ENCODE measurements at regions not wholly inside any gene's neighbourhood (a gene's known extent, or its start where the extent isn't known, plus 50 kb on each side); places are given as distances from the start of the nearest gene placed in this dataset.

DNA sequence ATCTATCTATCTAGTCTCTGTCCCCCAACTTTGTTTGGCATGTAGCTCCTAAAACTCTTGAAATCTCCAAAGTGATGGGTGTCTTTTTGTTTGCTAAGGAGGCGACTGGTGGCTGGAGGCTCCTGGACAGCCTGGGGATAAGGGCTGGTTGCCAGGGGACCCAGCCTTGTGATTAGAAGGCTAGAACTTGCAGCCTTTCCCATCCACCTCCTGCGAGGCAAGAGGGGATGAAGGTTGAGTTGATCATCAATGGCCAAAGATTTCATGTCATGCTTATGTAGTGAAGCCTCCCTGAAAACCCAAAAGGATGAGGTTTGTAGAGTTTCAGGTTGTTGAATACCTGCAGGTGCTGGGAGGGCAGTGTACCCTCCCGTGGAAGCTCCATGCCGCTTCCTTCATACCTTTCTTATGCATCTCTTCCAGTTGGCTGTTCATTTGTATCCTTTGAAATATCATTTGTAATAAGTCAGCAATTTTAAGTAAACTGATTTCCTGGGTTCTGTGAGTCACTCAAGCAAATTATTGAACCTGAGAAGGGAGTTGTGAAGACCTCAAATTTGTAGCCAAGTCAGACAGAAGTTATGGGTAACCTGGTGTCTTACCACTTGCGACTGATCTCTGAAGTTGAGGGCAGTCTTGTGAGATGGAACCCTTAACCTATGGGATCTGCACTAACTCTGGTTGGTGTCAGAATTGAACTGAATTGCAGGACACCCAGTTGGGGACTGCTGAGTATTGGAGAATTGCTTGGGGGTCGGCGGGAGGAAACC is 202.4 kb downstream of the SEC14L1 start:
- no peak for DNase-seq

DNA sequence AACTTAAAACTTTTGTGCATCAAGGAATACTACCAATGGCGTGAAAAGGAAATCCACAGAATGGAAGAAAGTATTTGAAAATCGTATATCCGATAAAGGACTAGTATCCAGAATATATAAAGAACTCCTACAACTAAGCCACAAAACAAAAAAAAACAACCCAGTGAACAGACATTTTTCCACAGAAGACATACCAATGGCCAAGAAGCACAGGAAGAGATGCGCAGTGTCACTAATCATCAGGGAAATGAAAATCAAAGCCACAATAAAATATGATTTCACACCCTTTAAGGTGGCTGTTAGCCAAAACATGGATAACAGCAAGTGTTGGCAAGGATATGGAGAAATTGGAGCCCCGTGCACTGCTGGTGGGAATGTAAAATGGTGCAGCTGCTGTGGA is 203.3 kb downstream of the SEC14L1 start:
- DNase-seq: no peak

DNA sequence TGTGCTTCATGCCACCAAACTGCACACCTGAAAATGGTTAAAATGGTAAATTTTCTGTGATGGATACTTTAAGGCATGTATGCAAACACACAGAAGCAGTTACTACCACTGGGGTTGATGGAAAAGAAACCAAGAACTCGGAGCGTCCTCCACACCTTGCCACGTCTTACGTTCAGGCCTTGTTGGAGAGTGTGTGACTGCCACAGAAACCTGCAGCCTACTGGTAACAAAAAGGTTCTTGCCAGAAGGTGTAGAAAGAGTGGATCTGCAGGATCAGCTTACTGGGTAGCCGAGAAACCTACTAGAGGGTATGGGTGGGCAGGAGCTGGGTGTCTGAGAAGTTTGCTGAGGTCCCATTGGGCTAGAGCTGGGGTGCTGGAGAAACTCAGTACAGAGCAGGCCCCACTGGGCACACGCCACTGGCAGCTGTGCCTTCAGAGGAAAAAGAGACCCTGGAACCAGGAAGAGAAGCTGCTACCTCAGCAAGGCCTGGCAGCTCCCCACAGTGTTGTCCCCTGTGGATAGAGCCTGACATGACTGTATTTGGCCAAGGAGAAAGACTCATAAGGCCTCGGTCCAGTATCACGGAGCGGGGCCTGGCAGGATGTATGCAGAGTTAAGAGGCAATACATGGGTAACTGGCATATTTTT is 204.6 kb downstream of the SEC14L1 start:
- no peak for DNase-seq

DNA sequence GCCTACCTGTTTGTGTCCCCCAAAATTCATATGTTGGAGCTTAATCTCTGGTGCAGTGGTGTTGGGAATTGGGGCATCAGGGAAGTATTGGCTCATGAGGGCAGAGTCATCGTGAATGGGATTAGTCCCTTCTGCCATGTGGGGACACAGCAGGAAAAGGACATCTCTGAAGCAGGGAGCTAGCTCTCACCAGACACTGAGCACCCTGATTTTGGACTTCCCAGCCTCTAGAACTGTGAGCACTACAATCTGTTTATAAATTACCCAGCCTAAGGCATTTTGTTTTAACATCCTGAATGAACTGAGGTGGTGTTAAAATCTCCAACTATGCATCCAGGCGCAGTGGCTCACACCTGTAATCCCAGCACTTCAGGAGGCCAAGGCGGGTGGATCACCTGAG is 206.0 kb downstream of the SEC14L1 start:
- no peak for DNase-seq

DNA sequence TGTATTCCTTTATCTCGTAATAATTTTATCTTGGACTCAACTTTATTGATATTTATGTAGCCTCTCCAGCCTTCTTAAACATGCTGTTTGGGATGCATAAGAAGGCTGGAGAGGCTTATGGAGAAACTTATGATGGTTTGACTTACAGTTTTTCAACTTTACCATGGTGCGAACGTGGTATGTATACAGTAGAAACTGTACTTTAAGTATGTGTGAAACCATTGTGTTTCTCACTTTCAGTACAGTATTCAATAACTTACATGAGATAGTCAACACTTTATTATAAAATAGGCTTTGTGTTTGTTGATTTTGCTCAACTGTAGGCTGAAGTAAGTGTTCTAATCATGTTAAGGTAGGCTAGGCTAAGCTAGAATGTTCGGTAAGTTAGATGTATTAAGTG is 206.8 kb downstream of the SEC14L1 start:
- no peak for DNase-seq

DNA sequence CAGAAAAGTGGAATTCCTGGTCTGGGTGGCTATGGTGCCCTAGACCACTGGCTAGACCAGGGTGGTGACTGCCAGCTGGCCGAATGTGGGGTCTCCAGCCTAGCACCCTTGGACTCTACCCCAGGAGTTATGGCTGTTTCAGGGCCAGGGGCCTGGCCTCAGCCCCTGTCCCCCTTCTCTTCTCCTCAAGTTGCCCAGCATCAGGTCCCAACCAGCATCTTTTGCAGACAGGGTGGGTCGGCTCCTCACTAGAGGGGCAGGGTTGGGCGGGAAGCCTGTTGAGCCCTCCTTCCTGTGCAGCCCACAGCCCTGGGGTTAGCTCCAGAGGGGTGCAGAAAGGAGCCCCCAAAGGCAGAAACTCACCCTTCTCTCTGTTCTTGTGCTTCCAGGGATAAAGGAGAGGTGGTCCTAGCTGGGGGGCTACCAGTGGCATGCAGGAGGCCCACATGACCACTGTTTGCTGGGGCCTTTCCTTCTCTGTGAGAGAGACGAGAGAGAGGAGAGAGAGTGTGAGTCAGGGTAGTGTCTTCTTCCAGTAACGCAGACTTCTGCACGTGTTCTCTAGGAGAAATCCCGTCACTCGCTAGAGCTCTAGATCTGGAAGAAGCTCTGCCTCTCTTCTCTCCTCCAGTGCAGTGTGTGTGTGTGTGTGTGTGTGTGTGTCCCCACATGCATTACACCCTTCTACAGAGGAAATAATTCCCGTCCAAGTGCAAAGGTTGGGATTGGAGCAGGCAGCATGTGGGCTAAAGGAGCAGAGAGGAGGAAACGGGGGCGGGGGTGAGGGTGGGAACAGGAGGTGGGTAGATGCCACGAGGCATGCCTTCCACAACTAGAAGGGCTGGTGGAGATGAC is 209.4 kb downstream of the SEC14L1 start:
- peak; percentile 84 for DNase-seq

DNA sequence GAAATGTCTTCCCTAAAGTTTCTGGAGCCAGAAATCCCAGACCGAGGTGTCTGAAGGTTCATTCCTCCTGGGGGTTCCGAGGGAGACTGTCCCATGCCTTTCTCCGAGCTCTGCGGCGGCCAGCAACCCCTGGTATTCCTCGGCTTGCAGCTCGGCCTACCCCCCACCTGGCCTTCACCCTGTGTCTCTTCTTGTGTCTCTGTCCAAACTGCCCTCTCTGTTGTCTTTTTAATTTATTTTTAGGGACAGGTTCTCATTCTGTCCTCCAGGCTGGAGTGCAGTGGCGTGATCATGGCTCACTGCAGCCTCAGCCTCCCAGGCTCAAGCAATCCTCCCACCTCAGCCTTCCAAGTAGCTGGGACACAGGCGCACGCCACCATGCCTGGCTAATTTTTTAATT is 211.7 kb downstream of the SEC14L1 start:
- DNase-seq: no peak

DNA sequence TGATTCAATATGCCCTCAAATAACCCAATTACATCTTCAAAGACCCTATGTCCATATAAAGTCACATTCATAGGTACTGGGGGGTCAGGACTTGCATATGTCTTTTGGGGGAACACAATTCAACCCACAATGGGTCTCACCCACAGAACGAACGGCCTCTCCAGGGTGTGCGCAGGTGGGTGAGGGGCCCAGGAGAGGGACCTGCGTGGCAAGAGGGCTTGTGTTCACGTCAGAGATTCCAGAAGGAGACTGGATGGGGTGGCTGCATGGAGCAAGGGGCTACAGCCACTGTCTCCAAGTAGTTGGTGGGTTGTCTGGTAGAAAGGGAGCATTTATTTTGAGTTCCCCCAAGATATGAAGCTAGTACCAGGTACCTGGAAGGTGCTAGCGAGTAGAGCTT is 212.2 kb downstream of the SEC14L1 start:
- DNase-seq: no peak

DNA sequence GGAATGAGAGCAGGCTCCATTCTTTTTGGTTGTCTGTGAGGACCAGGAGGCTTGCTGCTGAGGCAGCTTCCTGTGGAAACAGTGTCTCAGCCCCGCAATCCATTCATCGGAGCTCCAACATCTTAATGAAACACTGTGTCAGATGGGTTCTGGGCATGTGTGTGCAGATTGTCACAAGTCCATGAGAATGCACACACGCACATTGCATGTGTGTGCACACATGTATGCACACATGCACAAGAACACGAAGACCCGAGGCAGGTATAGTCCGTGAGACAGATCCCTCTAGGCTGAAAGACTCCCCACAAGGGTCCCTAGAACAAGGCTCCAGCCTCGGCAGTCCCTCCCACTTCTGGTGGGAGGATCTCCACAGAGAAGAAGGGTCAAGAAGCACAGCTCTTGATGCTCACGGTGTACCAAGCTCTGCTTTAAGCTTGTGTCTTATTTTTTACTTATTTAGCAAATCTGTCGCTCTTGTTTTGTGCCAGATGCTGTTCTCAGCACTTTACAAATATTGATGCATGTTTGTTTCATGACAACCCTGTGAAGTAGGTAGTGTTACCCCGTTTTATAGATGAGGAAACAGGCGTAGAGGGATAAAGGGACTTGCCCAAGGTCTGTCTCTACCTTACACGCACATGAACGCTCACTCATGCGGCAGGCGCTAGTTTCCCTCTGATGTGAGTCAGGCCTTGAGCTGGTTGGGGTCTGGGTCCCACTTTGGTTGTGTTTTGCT is 213.1 kb downstream of the SEC14L1 start:
- no peak for DNase-seq

DNA sequence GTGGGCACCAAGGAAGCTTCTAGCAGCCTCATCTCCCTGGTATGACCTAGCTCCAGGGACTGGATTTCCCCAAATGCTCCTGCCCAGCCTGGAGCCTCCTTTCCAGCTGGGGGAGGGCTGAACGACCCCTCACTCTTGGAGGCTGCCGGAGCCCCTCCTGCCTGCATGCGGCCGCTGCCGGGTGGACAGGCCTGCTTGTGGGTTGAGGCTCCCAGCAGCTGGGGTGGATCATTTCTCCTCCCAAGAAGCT is 213.6 kb downstream of the SEC14L1 start:
- no peak for DNase-seq

DNA sequence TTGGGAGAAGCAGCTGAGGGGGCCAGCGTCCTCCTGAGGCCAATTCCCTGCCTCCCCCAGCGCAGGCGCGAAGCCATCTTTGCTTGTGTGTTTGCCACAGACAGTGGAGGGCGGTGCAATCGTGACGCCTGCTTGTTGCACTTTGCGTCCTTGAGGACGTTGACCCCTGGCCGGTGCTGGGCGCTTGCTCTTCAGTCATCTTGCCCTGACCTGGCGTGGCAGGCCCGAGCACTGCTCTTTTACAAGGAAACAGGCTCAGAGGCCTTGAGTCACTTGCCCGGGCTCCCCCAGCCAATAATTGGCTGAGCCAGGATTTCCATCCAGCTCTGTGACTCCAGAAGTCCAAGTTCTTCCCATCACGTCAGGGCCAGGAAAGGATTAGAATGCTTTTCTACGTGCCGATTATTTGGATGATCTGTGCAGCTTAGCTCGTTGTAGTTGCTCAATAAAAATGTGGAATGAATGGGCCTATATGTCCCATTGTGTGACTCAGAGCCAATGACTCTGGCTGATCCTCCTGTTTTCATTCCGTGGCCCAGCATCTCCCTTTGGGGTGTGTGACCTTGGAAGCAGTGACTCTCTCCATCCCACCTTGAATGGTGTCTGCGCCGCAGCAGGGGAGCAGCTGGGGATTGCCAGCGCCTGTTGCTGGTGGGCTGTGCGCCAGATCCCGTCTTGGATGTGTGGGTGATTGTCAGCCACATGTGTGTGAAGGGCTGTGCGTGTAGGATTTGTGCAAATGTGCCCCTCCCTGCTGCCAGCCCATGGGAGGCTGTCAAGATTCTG is 214.1 kb downstream of the SEC14L1 start:
- peak; percentile 97 for DNase-seq

DNA sequence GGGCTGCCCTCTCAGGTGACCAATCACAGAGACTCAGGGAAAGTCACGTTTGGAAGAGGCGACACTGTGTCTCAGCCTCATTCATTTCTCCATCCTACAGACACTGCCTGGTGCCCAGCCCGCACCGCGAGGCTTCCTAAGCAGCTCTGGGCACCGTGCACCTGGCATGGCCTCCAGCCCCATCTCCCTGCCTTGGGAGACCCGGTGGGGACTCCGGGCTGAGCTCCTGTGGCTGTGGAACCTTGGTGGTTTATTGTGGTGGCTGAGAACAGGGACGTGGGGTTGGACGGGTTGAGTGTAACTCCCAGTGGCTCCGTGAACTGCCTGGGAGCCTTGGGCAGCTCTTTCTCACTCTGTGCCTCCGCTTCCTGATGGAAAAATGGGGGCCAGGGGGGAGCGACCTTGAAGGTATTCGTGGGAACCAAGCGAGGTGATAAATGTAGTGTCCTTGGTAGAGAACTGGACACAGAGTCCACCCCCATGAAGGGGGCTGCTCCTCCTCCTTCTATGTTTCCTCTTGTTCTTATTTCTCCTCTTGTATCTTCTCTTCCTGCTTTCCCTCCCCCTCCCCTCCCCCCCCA is 215.4 kb downstream of the SEC14L1 start:
- no peak for DNase-seq

DNA sequence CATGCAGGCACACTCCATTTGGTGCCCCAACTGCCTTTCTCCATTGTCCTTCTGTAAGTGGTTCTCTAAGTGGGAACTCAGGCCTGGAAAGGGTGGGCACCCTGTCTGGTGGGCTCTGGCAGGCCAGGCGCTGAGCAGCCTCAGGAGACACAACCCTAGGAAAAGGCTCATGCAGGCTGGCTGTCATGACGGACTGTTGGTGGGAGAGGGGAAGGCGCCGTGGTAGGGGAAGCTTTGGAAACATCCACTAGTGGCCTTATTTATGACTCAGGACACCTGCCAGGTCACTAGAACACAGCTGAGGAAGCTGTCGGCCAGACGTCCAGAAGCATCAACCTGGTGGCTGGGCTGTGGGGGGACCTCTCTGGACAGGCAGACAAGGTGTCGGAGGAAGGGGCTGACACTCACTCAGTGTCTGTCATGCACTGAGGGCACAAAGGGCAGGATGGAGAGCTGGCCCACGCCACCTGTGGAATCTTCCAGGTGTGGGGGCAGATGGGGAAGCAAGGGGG is 216.0 kb downstream of the SEC14L1 start:
- no peak for DNase-seq

DNA sequence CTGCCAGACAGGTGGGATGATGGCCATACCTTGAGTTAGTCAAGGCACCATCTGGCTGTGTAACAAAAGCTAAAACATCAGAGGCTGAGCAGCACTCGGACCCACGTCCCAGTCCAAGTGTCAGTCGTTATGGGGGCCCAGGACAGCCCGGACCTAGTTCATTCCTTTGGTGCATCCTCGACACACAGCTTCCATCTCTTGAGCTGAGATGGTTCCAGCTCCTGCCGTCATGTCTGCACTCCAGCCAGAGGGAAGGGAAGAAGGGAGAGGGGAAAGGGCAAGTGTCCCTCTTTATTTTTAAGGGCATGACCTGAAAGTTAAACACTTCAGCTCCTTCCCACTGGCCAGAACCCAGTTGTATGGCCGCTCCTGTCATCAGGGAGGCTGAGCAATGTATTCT is 218.0 kb downstream of the SEC14L1 start:
- DNase-seq: no peak

DNA sequence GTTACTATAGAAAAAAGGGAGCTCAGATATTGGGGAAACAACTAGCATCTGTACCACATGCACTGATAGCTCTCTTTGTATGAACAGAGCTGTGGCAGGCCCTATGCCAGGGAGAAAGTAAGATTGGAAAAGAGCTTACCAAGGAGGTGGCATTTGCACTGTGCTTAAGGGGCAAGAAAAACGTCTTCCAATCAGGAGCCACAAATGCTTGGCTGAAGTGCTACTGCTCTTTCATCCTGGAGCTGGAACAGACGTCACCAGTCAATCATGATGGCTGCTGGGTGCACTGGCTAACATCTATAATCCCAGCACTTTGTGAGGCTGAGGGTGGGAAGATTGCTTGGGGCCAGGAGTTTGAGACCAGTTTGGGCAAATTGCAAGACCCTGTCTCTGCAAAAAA is 218.5 kb downstream of the SEC14L1 start:
- no peak for DNase-seq

DNA sequence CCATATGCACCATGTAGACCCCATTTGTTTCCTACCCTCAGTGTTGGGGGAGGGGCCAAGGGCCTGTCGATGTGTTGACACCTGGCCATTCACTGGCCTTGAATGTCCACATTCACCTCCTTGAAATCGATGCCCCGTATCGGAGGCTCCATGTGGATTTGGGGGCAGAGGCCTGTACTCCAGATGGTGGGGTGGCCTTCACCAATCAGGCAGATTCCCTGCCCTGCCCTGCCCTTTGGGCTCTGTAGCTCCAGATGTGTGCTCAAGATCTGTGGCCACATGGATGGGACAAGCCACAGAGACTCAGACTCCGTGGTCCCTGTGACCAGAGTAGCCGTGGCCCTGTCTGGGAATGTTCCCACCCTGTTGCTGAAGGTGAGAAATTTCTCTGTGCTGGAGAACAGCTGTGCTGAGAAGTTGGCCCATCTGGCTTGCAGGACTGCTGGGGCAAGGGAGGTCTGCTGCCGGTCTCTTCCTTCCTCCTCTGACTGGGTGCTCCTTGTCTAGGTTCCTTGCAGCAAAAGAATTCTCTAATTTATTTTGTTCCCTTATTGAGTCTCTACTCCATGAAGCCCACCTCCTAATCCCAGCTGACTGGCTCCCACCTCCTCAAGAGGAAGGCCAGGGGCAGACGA is 221.3 kb downstream of the SEC14L1 start:
- no peak for DNase-seq

DNA sequence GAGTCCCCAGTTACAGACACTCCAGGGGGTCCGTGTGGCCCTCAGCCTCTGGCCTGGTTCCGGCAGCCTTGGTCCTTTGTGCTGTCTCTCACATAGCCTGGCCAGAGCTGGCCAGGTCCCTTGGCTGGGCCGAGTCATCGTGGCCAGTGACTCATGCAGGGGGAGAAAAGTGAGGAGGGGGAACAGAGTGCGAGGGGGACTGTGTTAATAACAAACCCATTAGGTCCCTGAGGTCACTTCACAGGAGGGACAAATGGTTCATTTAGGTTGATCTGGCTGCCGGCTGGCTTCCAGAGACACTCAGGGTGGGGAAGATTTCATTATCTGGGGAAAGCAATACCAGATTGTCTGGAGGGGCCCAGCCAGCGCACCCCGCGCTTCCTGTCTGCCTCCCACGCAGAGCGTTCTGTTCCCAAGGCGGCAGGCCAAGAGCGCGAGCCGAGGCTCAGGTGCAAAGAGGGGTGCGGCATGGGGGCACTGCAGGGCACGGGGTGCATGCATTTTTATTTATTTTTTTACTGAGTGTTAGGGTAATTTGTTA is 223.1 kb downstream of the SEC14L1 start:
- no peak for DNase-seq

DNA sequence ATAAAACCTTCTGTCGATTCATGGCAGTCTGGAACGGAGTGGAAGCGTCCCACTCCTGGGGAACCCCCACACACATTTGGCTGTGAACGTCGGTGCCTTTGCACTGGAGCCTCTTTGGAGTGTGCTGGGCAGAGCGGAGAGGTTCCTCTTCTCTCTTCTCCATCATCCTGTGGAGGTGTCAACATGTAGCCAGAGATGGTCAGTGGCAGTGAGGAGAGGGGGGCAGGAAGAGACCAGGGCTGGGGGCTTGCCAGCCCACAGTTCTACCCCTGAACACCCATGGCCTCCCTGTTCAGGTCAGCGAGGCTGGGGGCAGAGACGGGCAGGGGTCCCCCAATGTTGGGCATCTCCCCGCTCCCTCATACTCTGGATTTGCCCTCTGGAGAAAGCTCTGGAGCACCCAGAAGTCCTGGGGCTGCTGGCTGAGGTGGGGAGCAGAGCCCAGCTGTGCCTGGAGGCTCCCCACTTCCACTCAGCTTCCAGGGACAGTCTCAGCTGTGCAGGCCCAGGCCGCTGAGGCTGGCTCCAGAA is 223.7 kb downstream of the SEC14L1 start:
- no peak for DNase-seq

DNA sequence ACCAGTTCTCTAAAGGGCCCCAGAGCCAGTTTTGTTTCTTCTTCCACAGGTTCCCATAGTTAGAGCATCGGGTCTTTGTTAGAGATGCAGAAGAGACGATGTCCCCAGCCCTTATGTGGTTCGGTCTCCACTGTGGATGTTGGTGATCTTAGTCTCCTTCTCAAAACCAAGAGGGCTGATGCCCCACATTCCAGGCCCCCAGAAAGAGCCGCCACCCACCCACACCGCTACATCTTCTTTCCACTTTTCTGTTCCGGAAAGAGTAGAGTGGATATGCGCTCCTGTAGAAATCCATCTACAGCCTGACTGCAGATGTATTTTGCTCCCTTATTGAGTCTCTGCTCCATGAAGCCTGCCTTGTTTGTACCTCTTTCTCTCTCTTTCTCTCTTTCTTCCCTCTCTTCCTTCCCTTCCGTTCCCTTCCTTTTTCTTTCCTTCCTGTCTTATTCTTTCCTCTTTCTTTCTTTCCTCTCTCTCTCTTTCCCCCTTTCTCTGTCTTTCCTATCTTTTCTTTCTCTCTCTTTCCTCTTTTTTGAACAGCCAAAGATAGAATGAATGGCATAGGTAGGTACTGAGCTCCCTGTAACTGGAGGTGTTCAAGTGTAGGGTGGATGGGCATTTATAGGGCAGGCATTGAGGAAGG is 224.3 kb downstream of the SEC14L1 start:
- no peak for DNase-seq

DNA sequence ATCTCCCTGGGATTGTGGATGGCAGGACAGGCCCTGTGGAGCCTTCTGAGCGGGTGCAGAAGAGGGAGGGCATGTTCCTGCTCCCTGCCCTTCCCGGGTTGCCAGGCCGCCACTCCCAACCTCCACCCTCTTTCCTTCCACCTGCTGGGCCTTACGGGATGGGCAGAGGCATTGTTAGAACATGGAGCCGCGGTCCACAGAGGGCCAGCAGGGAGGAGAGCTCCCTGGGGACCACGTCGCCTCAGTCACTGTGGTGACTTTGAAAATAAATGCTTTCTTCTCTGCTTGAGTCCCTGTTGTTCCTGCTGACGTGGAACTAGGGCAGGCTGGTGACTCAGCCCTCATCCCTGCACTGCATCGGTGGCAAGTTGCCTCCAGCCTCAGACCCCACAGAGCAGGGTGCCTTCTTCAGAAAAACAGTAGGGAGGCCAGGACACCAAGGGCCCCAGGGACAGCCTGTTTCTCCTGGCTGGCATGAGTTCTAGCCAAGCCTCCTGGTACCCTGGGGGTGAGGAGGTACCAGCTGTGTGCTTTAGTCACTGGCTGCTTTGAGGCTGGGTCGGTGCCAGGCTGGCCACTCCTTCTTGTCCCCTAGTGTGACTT is 224.9 kb downstream of the SEC14L1 start:
- peak; percentile 87 for DNase-seq

Measured in fibroblast of skin of right quadriceps (primary cell).